Hepatocyte (in vitro differentiated cells): ENCODE measurements at regions not wholly inside any gene's neighbourhood (a gene's known extent, or its start where the extent isn't known, plus 50 kb on each side); places are given as distances from the start of the nearest gene placed in this dataset.

Experiments used
- DNase-seq: peaks from one replicate; pipeline ENCODE4 v3.0.0-alpha.2; 2016; ENCODE audit warnings: low spot score
- H2AFZ ChIP-seq: fragments of 200-600 bp; sonication (generic); 2 replicates; pipeline ENCODE4 v1.6.0; 2016; ENCODE audit warnings: antibody characterized with exemption, mild to moderate bottlenecking
- H3K27ac ChIP-seq: fragments of 200-600 bp; sonication (generic); 2 replicates; pipeline ENCODE4 v1.5.1; 2016; ENCODE audit warnings: mild to moderate bottlenecking
- H3K27me3 ChIP-seq: fragments of 200-600 bp; sonication (generic); 2 replicates; pipeline ENCODE4 v1.6.1; 2016
- H3K36me3 ChIP-seq: fragments of 200-600 bp; sonication (generic); replicated peaks from 2 replicates; pipeline ENCODE4 v1.5.1; 2016; ENCODE audit warnings: low read depth; ENCODE audit not compliant: insufficient read depth
- H3K4me1 ChIP-seq: fragments of 200-600 bp; sonication (generic); 2 replicates; pipeline ENCODE4 v1.5.1; 2016; ENCODE audit warnings: mild to moderate bottlenecking, moderate library complexity; ENCODE audit not compliant: insufficient read depth
- H3K4me2 ChIP-seq: fragments of 200-600 bp; sonication (generic); 2 replicates; pipeline ENCODE4 v1.6.0; 2016
- H3K4me3 ChIP-seq: fragments of 200-600 bp; sonication (generic); 2 replicates; pipeline ENCODE4 v1.5.1; 2016; ENCODE audit warnings: mild to moderate bottlenecking
- H3K79me2 ChIP-seq: fragments of 200-600 bp; sonication (generic); 2 replicates; pipeline ENCODE4 v1.6.0; 2017; ENCODE audit warnings: mild to moderate bottlenecking
- H3K9me2 ChIP-seq: fragments of 200-600 bp; sonication (generic); replicated peaks from 2 replicates; pipeline ENCODE4 v1.6.0; 2017; ENCODE audit warnings: mild to moderate bottlenecking; ENCODE audit not compliant: insufficient read depth
- H3K9me3 ChIP-seq: fragments of 200-600 bp; sonication (generic); 2 replicates; pipeline ENCODE4 v1.5.1; 2016; ENCODE audit warnings: low read depth, mild to moderate bottlenecking
- H4K20me1 ChIP-seq: fragments of 200-600 bp; sonication (generic); 2 replicates; pipeline ENCODE4 v1.6.0; 2016; ENCODE audit warnings: mild to moderate bottlenecking; ENCODE audit not compliant: insufficient read depth, poor library complexity, severe bottlenecking
- CTCF ChIP-seq: fragments of 200-600 bp; sonication (generic); IDR thresholded peaks from 2 replicates; pipeline ENCODE4 v1.5.1; 2016; ENCODE audit warnings: antibody characterized with exemption, mild to moderate bottlenecking; ENCODE audit not compliant: poor library complexity
- EZH2 ChIP-seq: fragments of 200-600 bp; sonication (generic); IDR thresholded peaks from 2 replicates; pipeline ENCODE4 v1.6.1; 2016; ENCODE audit warnings: antibody characterized with exemption, mild to moderate bottlenecking, borderline replicate concordance
- EZH2phosphoT487 ChIP-seq: fragments of 200-600 bp; sonication (generic); IDR thresholded peaks from one replicate; pipeline ENCODE4 v1.6.1; 2018; ENCODE audit warnings: antibody characterized with exemption, mild to moderate bottlenecking, low read depth, moderate library complexity; ENCODE audit not compliant: unreplicated experiment, severe bottlenecking
- WGBS: methylation state at CpG from one replicate; pipeline ENCODE4 v1.1.6; 2016; ENCODE audit warnings: low lambda C conversion rate; ENCODE audit errors: missing lambda C conversion rate; 5-methylcytosine and 5-hydroxymethylcytosine counted together

DNA sequence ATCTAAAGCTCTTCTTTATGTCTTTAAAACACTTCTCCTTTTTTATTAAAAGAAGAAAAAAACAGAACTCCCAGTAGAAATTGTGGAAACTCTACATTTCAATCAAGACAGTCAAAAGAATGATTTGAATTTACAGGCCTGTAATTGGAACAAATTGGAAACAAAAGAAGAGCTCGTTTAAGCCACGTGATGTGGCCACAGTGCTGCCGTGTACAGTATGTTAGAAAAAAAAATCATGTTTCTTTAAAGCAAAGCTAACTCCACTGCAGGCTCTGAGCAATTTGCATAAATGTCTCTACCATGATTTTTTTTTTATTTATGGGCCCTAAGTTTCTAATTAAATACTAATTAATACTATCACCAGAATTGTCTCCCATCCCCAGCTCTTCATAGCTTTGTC is 325.6 kb downstream of the ZSWIM6 start:
- no peaks in the 10 kb centered on the region for H3K79me2 ChIP-seq
- no peaks in the 10 kb centered on the region for H3K9me3 ChIP-seq
- H3K27ac ChIP-seq = no peak overlapping the region
- H4K20me1 ChIP-seq = no peaks in the 10 kb centered on the region
- no peak overlapping the region for H3K4me3 ChIP-seq
- no peaks in the 10 kb centered on the region for H3K36me3 ChIP-seq
- TF ChIP-seq CTCF (no peak), EZH2 (no peak), EZH2phosphoT487 (no peak)
- no peak overlapping the region for H2AFZ ChIP-seq
- no peaks in the 10 kb centered on the region for H3K9me2 ChIP-seq
- no peaks in the 10 kb centered on the region for H3K4me1 ChIP-seq
- WGBS = 59% methylated on average over 3 of the region's 3 CpGs
- DNase-seq = no peak
- no peak overlapping the region for H3K4me2 ChIP-seq
- H3K27me3 ChIP-seq = no peaks in the 10 kb centered on the region

- H4K20me1 ChIP-seq = no peaks in the 10 kb centered on the region
- H3K9me3 ChIP-seq = no peaks in the 10 kb centered on the region
- 39% methylated on average over 9 of the region's 9 CpGs for WGBS
- H3K36me3 ChIP-seq = no peaks in the 10 kb centered on the region
- no peaks in the 10 kb centered on the region for H3K79me2 ChIP-seq
- no peaks in the 10 kb centered on the region for H3K4me1 ChIP-seq
- TF ChIP-seq CTCF (peak; percentile 84), EZH2 (no peak)
- H3K27me3 ChIP-seq = no peaks in the 10 kb centered on the region
- peak; percentile 88 for DNase-seq
- no peaks in the 10 kb centered on the region for H3K9me2 ChIP-seq
- H3K27ac ChIP-seq = peak overlapping the region; percentile 41
- no peak overlapping the region for H2AFZ ChIP-seq
- no peak overlapping the region for H3K4me2 ChIP-seq
- H3K4me3 ChIP-seq = no peak overlapping the region
Measured at GRCh38 chr5:61658592-61659008, 326.5 kb downstream of the ZSWIM6 start.

GRCh38 chr5:61659221-61659696 is 327.2 kb downstream of the ZSWIM6 start:
- Histone ChIP-seq H3K4me2 (peak overlapping the region; percentile 50), H3K4me3 (no peak overlapping the region), H3K27ac (peak overlapping the region; percentile 41)

More at GRCh38 chr5:61659221-61659696, 327.2 kb downstream of the ZSWIM6 start:
- Histone ChIP-seq H3K9me3 (no peaks in the 10 kb centered on the region), H3K9me2 (no peaks in the 10 kb centered on the region), H2AFZ (peak overlapping the region; percentile 40), H3K27me3 (no peaks in the 10 kb centered on the region), H4K20me1 (no peaks in the 10 kb centered on the region), H3K79me2 (no peaks in the 10 kb centered on the region), H3K4me1 (no peaks in the 10 kb centered on the region), H3K36me3 (no peaks in the 10 kb centered on the region)
- TF ChIP-seq EZH2phosphoT487 (no peak), EZH2 (no peak), CTCF (no peak)
- DNase-seq = peak; percentile 65
- 53% methylated on average over 13 of the region's 13 CpGs for WGBS
